Non-pigmented ciliary epithelial cell (primary cell): ENCODE measurements at regions not wholly inside any gene's neighbourhood (a gene's known extent, or its start where the extent isn't known, plus 50 kb on each side); places are given as distances from the start of the nearest gene placed in this dataset.

Source experiments
- DNase-seq: peaks from one replicate; pipeline ENCODE4 v3.0.0-alpha.2; 2010; ENCODE audit warnings: low read depth

DNA sequence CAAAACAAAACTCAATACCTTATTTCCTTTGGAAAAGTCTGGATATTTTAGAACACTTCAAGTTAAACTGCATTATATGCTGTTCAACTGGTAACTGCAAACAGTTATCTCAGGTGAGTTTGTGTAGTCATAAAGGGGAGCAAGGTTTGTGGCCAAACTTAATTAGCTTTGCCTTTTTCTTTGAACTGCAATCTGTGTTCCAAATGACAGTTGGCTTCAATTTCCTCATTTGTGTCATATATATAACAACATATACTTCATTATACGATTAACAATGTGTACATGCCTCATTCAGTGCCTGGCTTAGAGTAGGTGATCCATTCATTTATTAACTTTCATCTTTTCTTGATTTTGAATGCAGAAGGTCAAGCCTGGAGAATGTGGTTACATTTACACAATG lies 55.8 kb downstream of the KCNE4 start:
- DNase-seq, result no peak

- DNase-seq, result no peak
These were observed 56.5 kb downstream of the KCNE4 start for GRCh38 chr2:223108351-223109050.

- no peak for DNase-seq
These were observed 57.4 kb downstream of the KCNE4 start for GRCh38 chr2:223109341-223109740.

GRCh38 chr2:223113161-223113560 lies 61.2 kb downstream of the KCNE4 start:
- no peak for DNase-seq

- no peak for DNase-seq
These were observed 62.2 kb downstream of the KCNE4 start for GRCh38 chr2:223114170-223114569.

GRCh38 chr2:223114917-223115316 lies 62.9 kb downstream of the KCNE4 start:
- DNase-seq, result no peak

DNA sequence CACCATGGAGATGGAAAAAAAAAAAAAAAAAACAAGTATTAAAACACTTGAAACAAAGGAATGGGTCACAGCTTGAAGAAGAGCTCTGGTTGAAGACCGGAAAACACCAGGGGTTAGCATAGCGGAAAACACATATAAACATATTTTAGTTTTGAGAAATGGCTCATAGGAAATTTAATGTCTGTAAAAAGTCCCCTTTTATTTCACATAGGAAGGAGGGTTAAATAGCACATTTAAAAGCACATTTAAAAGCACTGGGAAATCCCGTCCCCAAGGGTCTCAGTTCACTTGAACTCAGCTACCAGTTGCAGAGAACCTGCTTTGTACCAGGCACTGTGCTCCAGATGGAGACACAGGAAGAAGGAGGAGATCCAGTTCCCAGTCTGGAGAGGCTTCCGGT lies 65.5 kb downstream of the KCNE4 start:
- DNase-seq, result no peak

- no peak for DNase-seq
These were observed 69.3 kb downstream of the KCNE4 start for GRCh38 chr2:223121283-223121682.

- DNase-seq, result no peak
These were observed 70.8 kb downstream of the KCNE4 start for GRCh38 chr2:223122781-223123180.

DNA sequence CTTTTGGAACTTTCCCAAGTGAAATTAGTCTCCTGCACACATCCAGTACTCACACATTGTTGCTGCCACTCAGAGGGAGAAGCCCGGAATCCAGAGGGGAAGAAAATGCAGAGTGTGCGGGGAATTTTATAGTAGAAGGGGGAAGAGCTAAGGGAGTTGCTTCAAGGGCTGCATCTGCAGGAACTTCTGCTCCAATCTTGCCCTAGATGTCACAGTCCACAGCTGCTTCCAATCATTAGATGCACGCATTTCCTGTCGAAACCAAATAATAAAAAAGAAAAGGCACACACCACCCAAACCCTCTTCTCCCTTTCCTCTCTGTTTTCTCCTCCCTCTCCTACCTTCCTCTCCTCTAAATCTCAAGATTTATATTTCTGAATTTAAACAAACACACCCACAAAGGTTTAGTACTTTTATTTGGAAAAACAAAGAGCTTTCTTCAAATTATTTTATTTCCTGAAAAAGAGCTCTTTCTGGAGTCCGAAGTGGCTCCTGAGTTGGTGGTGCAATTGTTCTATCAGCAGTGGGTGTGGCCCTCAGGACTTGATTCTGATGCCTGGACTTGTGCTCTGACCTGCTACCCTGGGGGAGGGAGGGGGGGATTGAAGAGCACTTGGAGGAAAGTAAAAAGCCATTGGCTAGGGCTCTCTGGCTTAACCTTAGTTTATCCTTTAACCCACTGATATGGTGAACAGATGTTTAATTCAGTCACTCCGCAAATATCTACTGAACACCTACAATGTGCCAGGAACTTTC lies 72.0 kb downstream of the KCNE4 start:
- no peak for DNase-seq

DNA sequence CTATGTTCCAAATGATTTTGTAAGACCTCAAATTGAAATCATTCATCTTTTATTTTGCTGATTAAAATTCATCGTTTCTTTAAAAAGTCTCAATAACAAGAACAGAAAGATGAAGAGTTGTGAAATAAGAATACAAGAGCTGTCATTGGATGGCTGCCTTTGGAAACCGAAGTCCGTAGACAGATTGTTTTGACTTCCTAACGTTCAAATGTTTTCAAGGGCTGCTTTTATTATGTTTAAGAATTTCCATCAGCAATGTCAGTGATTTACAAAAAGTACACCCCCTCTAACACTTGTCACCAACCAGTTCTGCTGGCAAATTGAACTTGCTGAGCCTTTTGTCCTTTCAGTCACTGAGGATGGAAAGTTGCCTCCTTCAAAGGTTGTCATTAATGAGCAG lies 89.6 kb downstream of the KCNE4 start:
- no peak for DNase-seq

DNA sequence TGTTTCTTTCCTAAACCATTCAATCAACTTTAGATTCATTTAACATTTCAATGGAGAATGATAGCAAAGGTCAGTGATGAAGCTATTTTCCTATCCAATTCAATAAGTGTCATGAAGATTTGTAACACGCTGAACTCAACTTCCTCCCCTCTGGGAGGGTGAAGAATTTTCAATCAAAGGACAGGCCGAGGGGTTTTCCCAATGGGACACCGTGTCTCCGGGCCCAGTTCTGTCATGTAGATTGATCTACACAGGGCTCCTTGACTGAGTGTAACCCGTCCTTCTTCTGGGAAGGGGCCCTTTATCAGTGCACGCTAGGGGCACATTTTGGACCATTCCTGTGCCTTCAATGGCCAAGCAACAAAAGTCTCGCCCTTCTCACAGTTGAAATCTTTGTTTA lies 90.1 kb downstream of the KCNE4 start:
- DNase-seq, result no peak

DNA sequence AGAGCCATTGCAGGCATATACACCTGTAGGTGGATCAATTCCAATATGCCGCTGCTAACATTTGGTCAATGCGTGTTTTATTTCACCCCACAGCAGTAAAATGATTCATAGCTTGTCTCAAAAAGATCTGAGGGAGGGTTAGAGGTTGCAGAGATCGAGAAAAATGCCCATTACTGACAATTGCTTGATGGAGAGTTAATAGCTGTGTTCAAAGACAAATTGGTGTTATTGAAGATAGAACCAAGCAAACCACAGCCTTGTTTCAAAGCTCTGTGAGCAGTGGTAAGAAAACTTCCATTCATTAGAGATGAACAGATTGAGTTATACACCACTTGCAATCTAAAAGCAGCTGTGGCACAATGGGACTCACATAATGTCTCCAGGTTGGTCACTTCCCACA lies 95.4 kb downstream of the KCNE4 start:
- no peak for DNase-seq

DNA sequence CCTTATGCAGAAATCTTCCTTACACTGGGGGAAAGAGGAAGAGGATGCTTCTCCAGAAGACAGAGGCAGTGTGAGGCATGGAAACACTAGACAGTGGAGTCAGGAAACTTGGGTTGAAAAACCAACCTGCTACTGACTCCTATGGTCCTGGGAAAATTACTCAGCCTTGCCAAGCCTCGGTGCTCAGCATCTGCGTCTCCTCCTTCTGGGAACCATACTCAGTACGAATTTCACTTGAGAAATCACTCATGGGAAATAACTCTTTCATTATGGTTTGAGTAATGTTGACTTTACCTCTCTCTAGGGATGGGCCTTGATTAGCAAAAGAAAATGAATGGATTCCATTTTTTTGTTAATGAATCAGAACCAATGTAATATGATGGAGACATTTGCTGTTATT lies 96.5 kb downstream of the KCNE4 start:
- DNase-seq, result no peak

GRCh38 chr2:223155956-223156355 lies 104.0 kb downstream of the KCNE4 start:
- no peak for DNase-seq

- DNase-seq, result no peak
These were observed 110.0 kb downstream of the KCNE4 start for GRCh38 chr2:223161873-223162458.

- no peak for DNase-seq
These were observed 113.6 kb downstream of the KCNE4 start for GRCh38 chr2:223165423-223166214.

DNA sequence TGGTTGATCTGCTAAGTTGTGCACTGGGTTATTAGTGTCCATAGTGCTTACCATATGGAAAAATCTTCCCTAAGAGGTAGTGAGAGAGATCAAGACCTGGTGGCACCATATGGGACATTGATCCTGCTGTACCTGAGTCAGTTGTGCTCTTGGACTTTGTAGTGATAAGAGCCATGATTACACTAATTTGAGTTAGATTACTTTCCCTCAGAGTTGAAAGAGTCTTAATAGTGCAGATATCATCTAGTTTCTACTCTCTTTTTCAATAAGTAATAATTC lies 114.2 kb downstream of the KCNE4 start:
- no peak for DNase-seq

DNA sequence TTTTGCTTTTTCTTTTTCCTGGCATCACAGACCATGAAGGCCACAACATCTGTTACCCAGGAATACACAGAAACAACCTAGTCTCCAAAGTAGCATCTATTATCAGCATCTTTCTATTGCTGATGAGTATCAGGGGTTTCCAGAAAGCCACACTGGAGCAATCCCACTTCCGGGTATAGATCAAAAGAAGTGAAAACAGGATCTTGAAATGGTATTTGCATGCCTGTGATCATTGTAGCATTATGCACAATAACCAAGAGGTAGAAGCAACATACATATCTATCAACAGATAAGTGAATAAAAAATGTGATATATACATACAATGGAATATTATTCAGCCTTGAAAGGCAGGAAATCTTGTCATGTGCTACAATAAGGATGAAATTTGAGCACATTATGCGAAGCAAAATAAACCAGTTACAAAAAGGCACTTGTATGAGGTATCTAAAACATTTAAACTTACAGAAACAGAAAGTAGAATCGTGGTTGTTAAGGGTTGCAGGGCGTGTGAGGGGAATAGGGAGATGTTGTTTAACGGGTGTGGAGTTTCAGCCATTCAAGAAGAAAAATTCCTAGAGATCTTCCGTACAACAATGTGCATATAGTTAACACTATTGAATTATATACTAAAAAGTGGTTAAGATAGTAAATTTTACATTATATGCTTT lies 115.1 kb downstream of the KCNE4 start:
- no peak for DNase-seq

DNA sequence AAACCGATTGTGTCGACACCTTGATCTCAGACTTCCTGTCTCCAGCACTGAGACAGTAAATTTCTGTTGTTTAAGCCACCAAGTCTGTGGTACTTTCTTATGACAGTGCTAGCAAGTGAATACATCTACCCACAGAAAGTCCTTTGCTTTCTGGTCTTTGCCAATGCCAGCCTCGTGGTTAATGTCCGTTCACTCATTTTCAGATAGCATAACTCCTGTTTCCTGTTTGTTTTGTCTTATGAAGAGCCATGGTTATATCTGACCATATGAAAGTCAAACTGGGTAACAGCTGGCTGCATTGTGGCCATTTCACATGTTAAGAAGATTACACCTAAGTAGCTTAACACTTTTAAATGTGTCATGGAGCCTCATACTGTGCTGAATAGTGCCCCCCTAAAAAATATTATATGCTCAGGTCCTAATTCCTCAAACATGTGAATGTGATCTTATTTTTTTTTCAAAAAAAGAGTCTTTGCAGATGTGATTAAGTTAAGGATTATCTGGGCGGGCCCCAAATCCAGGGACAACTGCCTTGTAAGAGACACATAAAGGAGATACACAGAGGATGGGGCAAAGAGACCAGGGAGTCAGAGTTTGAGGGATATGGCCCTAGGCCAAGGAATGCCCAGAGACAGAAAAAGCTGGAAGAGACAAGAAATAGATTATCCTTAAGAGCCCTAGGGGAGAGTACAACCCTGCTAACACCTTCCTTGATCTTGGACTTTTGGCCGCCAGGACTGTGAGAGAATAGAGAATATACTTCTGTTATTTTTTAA lies 118.0 kb downstream of the KCNE4 start:
- DNase-seq, result no peak

- DNase-seq, result no peak
These were observed 125.0 kb downstream of the KCNE4 start for GRCh38 chr2:223176970-223177369.

DNA sequence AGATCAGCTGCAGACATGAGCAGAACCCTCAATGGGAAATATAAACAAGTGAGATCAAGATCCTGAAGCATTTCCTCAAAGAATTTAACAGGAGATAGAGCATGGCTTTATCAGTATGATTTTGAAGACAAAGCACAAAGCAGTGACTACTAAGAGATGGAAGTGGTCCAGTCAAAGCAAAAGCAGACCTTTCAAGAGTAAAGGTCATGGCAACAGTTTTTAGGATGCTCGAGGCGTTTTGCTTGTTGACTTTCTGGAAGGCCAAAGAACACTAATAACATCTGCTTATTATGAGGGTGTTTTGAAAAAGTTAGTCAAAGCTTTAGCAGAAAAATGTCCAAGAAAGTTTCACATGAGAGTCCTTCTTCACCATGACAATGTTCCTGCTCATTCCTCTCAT lies 128.5 kb downstream of the KCNE4 start:
- DNase-seq, result no peak
